Trophoblast cell (in vitro differentiated cells and primary cell): ENCODE measurements at regions not wholly inside any gene's neighbourhood (a gene's known extent, or its start where the extent isn't known, plus 50 kb on each side); places are given as distances from the start of the nearest gene placed in this dataset.

Source experiments
- DNase-seq, 2 donors: peaks; one replicate each; pipeline ENCODE4 v3.0.0-alpha.2; 2016
- H2AFZ ChIP-seq: 2 replicates; pipeline ENCODE4 v1.6.1; 2013; ENCODE audit warnings: low read length, moderate library complexity, mild to moderate bottlenecking; ENCODE audit not compliant: insufficient read depth, poor library complexity
- H2AK5ac ChIP-seq: 2 replicates; pipeline ENCODE4 v1.6.1; 2013; ENCODE audit warnings: mild to moderate bottlenecking, low read length
- H2BK120ac ChIP-seq: 2 replicates; pipeline ENCODE4 v1.6.1; 2013; ENCODE audit warnings: low read length, mild to moderate bottlenecking, moderate library complexity; ENCODE audit not compliant: insufficient read depth, poor library complexity
- H2BK12ac ChIP-seq: 2 replicates; pipeline ENCODE4 v1.6.1; 2013; ENCODE audit warnings: mild to moderate bottlenecking, low read length, moderate library complexity
- H2BK5ac ChIP-seq: 2 replicates; pipeline ENCODE4 v1.6.1; 2013; ENCODE audit warnings: low read length, low read depth, moderate library complexity, mild to moderate bottlenecking; ENCODE audit not compliant: poor library complexity
- H3K14ac ChIP-seq: 2 replicates; pipeline ENCODE4 v1.6.1; 2013; ENCODE audit warnings: mild to moderate bottlenecking, low read length
- H3K18ac ChIP-seq: 2 replicates; pipeline ENCODE4 v1.6.1; 2013; ENCODE audit warnings: mild to moderate bottlenecking, low read length
- H3K23ac ChIP-seq: 2 replicates; pipeline ENCODE4 v1.6.1; 2013; ENCODE audit warnings: low read length
- H3K27ac ChIP-seq: 2 replicates; pipeline ENCODE4 v1.5.1; 2013; ENCODE audit warnings: low read depth, mild to moderate bottlenecking, inconsistent platforms, low read length, moderate library complexity
- H3K27me3 ChIP-seq: 2 replicates; pipeline ENCODE4 v1.6.1; 2013; ENCODE audit warnings: inconsistent platforms, mild to moderate bottlenecking, low read length, moderate library complexity; ENCODE audit not compliant: insufficient read depth
- H3K36me3 ChIP-seq, 2 experiments: 1 replicate in 1 of 2; 2 replicates in 1 of 2; pipeline ENCODE4 v1.6.1; 2013; ENCODE audit warnings: low read length in 2 of 2, mild to moderate bottlenecking in 2 of 2, moderate library complexity in 1 of 2; ENCODE audit not compliant: insufficient read depth in 2 of 2, control insufficient read depth in 1 of 2
- H3K4ac ChIP-seq: 2 replicates; pipeline ENCODE4 v1.6.1; 2013; ENCODE audit warnings: low read depth, mild to moderate bottlenecking, low read length, moderate library complexity
- H3K4me1 ChIP-seq, 2 experiments: 1 replicate in 1 of 2; 2 replicates in 1 of 2; pipeline ENCODE4 v1.6.1; 2013; ENCODE audit warnings: low read length in 2 of 2, mild to moderate bottlenecking in 2 of 2, moderate library complexity in 1 of 2; ENCODE audit not compliant: insufficient read depth in 2 of 2, control insufficient read depth in 1 of 2
- H3K4me2 ChIP-seq: 2 replicates; pipeline ENCODE4 v1.6.1; 2013; ENCODE audit warnings: inconsistent platforms, mild to moderate bottlenecking, low read length, moderate library complexity
- H3K4me3 ChIP-seq: 2 replicates; pipeline ENCODE4 v1.5.1; 2013; ENCODE audit warnings: mild to moderate bottlenecking, low read depth, low read length, inconsistent platforms
- H3K79me1 ChIP-seq: one replicate; pipeline ENCODE4 v1.6.1; 2013; ENCODE audit warnings: low read length
- H3K79me2 ChIP-seq: 2 replicates; pipeline ENCODE4 v1.6.1; 2013; ENCODE audit warnings: low read length, mild to moderate bottlenecking; ENCODE audit not compliant: control insufficient read depth, insufficient read depth, poor library complexity
- H3K9ac ChIP-seq: 2 replicates; pipeline ENCODE4 v1.6.1; 2013; ENCODE audit warnings: mild to moderate bottlenecking, low read length
- H3K9me3 ChIP-seq: 2 replicates; pipeline ENCODE4 v1.6.1; 2013; ENCODE audit warnings: low read depth, mild to moderate bottlenecking, control low read depth, inconsistent platforms, low read length; ENCODE audit not compliant: insufficient read depth
- H4K12ac ChIP-seq: 2 replicates; pipeline ENCODE4 v1.6.1; 2013; ENCODE audit warnings: low read depth, mild to moderate bottlenecking, low read length, moderate library complexity
- H4K8ac ChIP-seq: 2 replicates; pipeline ENCODE4 v1.6.1; 2013; ENCODE audit warnings: low read depth, mild to moderate bottlenecking, low read length, moderate library complexity
- H4K91ac ChIP-seq: one replicate; pipeline ENCODE4 v1.6.1; 2013; ENCODE audit warnings: low read depth, mild to moderate bottlenecking, low read length, moderate library complexity
- WGBS: extraction: QIAGEN DNeasy Blood & Tissue Kit; methylation state at CpG from one replicate; pipeline ENCODE4 v1.1.7; 2013; ENCODE audit warnings: missing lambda C conversion rate; ENCODE audit not compliant: insufficient read length, insufficient coverage; ENCODE audit errors: extremely low coverage; 5-methylcytosine and 5-hydroxymethylcytosine counted together

DNA sequence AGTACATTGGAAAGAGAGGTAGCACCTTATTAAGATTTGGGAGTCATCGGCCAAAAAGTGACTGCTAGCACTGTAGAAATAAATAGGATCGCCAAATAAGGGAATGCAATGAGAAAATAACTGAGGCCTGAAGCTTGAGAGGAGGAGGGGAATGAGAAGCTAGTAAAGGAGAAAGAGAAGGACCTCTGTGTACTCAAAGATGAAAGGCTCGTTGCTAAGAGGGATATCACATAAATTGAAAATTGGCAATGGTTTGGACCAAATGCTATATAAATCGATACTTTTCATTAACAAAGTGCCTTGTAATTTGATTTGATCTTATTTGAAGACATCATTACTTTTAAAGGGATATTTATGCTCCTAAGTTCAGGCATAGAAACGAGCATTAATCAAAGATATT is 796.3 kb downstream of the QKI start:
- Histone ChIP-seq H3K27me3 (no peaks in the 10 kb centered on the region), H3K9ac (no peak overlapping the region), H2BK120ac (no peak overlapping the region), H2AK5ac (no peak overlapping the region), H2BK12ac (no peak overlapping the region), H3K9me3 (no peaks in the 10 kb centered on the region), H3K4ac (no peak overlapping the region), H2AFZ (no peak overlapping the region), H3K4me3 (no peak overlapping the region), H3K79me2 (no peaks in the 10 kb centered on the region), H4K8ac (no peak overlapping the region), H3K79me1 (no peaks in the 10 kb centered on the region), H3K18ac (no peak overlapping the region), H4K91ac (no peak overlapping the region), H4K12ac (no peak overlapping the region), H3K14ac (no peak overlapping the region), H3K36me3 (no peaks in the 10 kb centered on the region), H3K4me1 (no peaks in the 10 kb centered on the region), H2BK5ac (no peak overlapping the region), H3K23ac (no peak overlapping the region), H3K4me2 (no peak overlapping the region), H3K27ac (no peak overlapping the region)
- no peak for DNase-seq
- WGBS, result no CpG with 5 or more reads among the region's 5 CpGs

GRCh38 chr6:164210323-164210722 is 795.8 kb downstream of the QKI start:
- no peak overlapping the region for H2BK12ac ChIP-seq
- no peaks in the 10 kb centered on the region for H3K79me2 ChIP-seq
- no peak overlapping the region for H3K4me2 ChIP-seq
- H2AK5ac ChIP-seq, result no peak overlapping the region
- no peaks in the 10 kb centered on the region for H3K4me1 ChIP-seq
- H2BK5ac ChIP-seq, result no peak overlapping the region
- H3K18ac ChIP-seq, result no peak overlapping the region
- no peak overlapping the region for H4K8ac ChIP-seq
- H3K79me1 ChIP-seq, result no peaks in the 10 kb centered on the region
- WGBS, result no CpG with 5 or more reads among the region's 2 CpGs
- no peak overlapping the region for H3K9ac ChIP-seq
- H2AFZ ChIP-seq, result no peak overlapping the region
- no peak overlapping the region for H2BK120ac ChIP-seq
- no peak overlapping the region for H4K91ac ChIP-seq
- H3K27me3 ChIP-seq, result no peaks in the 10 kb centered on the region
- no peaks in the 10 kb centered on the region for H3K9me3 ChIP-seq
- H4K12ac ChIP-seq, result no peak overlapping the region
- no peak overlapping the region for H3K14ac ChIP-seq
- no peak overlapping the region for H3K4ac ChIP-seq
- H3K27ac ChIP-seq, result no peak overlapping the region
- no peak overlapping the region for H3K4me3 ChIP-seq
- H3K36me3 ChIP-seq, result no peaks in the 10 kb centered on the region
- H3K23ac ChIP-seq, result no peak overlapping the region
- DNase-seq, result no peak

DNA sequence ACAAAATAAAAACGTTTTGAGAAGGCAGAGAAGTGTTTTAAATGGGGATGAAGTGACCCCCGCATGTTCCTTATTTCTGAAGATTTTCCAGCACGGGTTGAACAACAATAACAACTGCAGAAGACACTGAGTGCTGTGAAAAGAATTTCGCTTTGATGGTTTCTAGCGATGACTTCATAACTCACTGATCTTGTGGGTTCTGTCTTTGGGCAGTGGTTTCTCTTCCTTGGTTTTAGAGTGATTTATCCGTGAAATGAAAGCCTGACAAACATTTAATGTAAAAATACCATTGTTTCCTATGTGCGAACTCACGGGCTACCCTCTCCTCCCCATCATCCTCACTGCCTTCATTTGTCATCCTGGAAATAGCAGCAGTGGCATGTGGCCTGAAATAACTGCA is 793.9 kb downstream of the QKI start:
- H4K8ac ChIP-seq, result no peak overlapping the region
- no peaks in the 10 kb centered on the region for H3K79me1 ChIP-seq
- no peak overlapping the region for H4K91ac ChIP-seq
- no peak overlapping the region for H2AK5ac ChIP-seq
- H3K4me3 ChIP-seq, result no peak overlapping the region
- DNase-seq, result no peak
- no peak overlapping the region for H3K27ac ChIP-seq
- no peak overlapping the region for H3K14ac ChIP-seq
- no peaks in the 10 kb centered on the region for H3K27me3 ChIP-seq
- no peaks in the 10 kb centered on the region for H3K36me3 ChIP-seq
- no peak overlapping the region for H3K4ac ChIP-seq
- no peak overlapping the region for H3K4me2 ChIP-seq
- H3K9ac ChIP-seq, result no peak overlapping the region
- no CpG with 5 or more reads among the region's 8 CpGs for WGBS
- H3K79me2 ChIP-seq, result no peaks in the 10 kb centered on the region
- H2BK120ac ChIP-seq, result no peak overlapping the region
- no peak overlapping the region for H4K12ac ChIP-seq
- H3K23ac ChIP-seq, result no peak overlapping the region
- H3K4me1 ChIP-seq, result no peaks in the 10 kb centered on the region
- peaks cover 2% of the 10 kb centered on the region for H3K9me3 ChIP-seq
- H3K18ac ChIP-seq, result no peak overlapping the region
- H2BK5ac ChIP-seq, result no peak overlapping the region
- H2BK12ac ChIP-seq, result no peak overlapping the region
- no peak overlapping the region for H2AFZ ChIP-seq

DNA sequence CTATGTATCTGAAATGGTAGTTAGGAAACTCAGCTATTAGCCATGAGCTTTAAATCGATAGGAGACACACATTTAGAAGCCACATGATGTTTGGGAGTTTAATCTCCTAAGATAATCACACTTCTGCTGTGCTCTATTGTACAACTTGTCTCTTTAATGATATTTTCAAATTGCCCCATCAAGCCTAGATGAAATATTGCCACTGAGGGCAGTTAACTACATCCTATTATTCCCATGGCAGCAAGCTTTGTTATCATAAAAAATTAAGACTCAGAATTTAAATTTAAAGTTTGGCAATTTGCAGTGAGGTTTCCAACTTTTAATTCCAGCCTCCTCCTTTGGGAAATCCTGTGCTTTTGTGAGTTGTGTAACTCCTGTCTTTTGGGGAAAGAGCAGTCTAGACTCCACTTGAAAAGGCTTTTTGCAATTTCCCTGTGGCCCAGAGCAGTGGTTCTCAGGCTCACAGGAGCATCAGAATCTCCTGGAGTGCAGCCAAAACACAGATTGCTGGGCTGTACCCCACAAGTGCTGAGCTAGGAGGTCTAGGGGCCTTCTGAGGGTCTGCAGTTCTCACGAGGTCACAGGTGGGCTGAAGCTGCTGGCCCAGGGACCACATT is 792.4 kb downstream of the QKI start:
- no peak overlapping the region for H3K4ac ChIP-seq
- H3K27ac ChIP-seq, result no peak overlapping the region
- no CpG with 5 or more reads among the region's 2 CpGs for WGBS
- H2BK120ac ChIP-seq, result no peak overlapping the region
- no peak overlapping the region for H3K14ac ChIP-seq
- H3K4me3 ChIP-seq, result no peak overlapping the region
- no peaks in the 10 kb centered on the region for H3K36me3 ChIP-seq
- H3K27me3 ChIP-seq, result no peaks in the 10 kb centered on the region
- H3K9me3 ChIP-seq, result peaks cover 2% of the 10 kb centered on the region
- H4K91ac ChIP-seq, result no peak overlapping the region
- H3K4me2 ChIP-seq, result no peak overlapping the region
- no peak overlapping the region for H3K18ac ChIP-seq
- no peak overlapping the region for H2BK5ac ChIP-seq
- H4K12ac ChIP-seq, result no peak overlapping the region
- no peaks in the 10 kb centered on the region for H3K79me1 ChIP-seq
- H3K9ac ChIP-seq, result no peak overlapping the region
- H2AK5ac ChIP-seq, result no peak overlapping the region
- H2BK12ac ChIP-seq, result no peak overlapping the region
- H4K8ac ChIP-seq, result no peak overlapping the region
- no peak for DNase-seq
- no peak overlapping the region for H2AFZ ChIP-seq
- no peaks in the 10 kb centered on the region for H3K4me1 ChIP-seq
- H3K79me2 ChIP-seq, result no peaks in the 10 kb centered on the region
- H3K23ac ChIP-seq, result no peak overlapping the region
